ENCODE measurements at regions not wholly inside any gene's neighbourhood (a gene's known extent, or its start where the extent isn't known, plus 50 kb on each side); places are given as distances from the start of the nearest gene placed in this dataset.

DNA sequence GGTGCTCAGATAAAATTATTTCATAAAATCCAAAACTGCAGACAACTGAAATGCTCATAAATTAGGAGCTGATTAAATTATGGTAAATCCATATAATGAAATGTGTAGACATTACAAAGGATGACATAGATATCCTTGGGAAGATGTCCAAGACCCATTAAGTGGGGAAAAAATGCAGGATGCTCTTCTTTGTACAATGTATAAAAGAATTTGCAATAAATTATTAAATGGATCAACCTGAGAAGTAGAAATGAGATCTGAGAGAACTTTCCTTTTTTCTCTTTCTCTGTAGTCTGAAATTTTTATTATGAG, 336.4 kb upstream of the E2F7 start:
- ChIA-PET CTCF (ENCODE audit: low intra/inter-chr PET ratio) (no interaction called here), POLR2A (no interaction called here)
- no peaks in the 10 kb centered on the region for H3K79me2 ChIP-seq (ENCODE audit: control insufficient read depth, insufficient read depth, low read length)
- H3K9ac ChIP-seq (ENCODE audit: insufficient read depth in 1 of 2, low read depth in 2 of 2, low read length in 2 of 2), result no peak overlapping the region
- no peaks in the 10 kb centered on the region for H3K9me1 ChIP-seq (ENCODE audit: control insufficient read depth, insufficient read depth, low read length)
- no peak for TF ChIP-seq TOE1 (IDR thresholded peaks at IDR 0.05; ENCODE audit: borderline replicate concordance)
- TF ChIP-seq TOE1 (CRISPR knock-in tag; IDR thresholded peaks at IDR 0.05; ENCODE audit: borderline replicate concordance, low read depth), result no peak
- no peak overlapping the region for H3K4me3 ChIP-seq
- DNase-seq (ENCODE audit: extremely low read depth in 1 of 4, low spot score in 3 of 4) (no peak), ATAC-seq (no peak), FAIRE-seq (no peak)
- in situ Hi-C loops (cut with MboI), result no loop called here
- no peaks in the 10 kb centered on the region for H3K36me3 ChIP-seq (ENCODE audit: control insufficient read depth, insufficient read depth, low read length)
- no peaks in the 10 kb centered on the region for H3K27me3 ChIP-seq (ENCODE audit: control insufficient read depth in 2 of 2, insufficient read depth in 2 of 2, low read length in 2 of 2)
- H4K20me1 ChIP-seq (replicated peaks; ENCODE audit: control insufficient read depth, insufficient read depth, low read length), result no peaks in the 10 kb centered on the region
- intact Hi-C loops (cut with micrococcal nuclease), result no loop called here
- H3K9me3 ChIP-seq (replicated peaks; ENCODE audit: control insufficient read depth, insufficient read depth, low read depth, low read length), result no peaks in the 10 kb centered on the region
- no peak overlapping the region for H2AFZ ChIP-seq (ENCODE audit: low read depth, low read length)
- H3K4me2 ChIP-seq (ENCODE audit: insufficient read depth, low read length), result no peak overlapping the region
- no peaks in the 10 kb centered on the region for H3K4me1 ChIP-seq (replicated peaks in 1 of 2; ENCODE audit: control insufficient read depth in 2 of 2, insufficient read depth in 2 of 2, low read length in 2 of 2)
- BruUV-seq (replicated peaks), result no TSS peak
- no peak overlapping the region for H3K27ac ChIP-seq (ENCODE audit: extremely low read depth, low read depth, low read length)

DNA sequence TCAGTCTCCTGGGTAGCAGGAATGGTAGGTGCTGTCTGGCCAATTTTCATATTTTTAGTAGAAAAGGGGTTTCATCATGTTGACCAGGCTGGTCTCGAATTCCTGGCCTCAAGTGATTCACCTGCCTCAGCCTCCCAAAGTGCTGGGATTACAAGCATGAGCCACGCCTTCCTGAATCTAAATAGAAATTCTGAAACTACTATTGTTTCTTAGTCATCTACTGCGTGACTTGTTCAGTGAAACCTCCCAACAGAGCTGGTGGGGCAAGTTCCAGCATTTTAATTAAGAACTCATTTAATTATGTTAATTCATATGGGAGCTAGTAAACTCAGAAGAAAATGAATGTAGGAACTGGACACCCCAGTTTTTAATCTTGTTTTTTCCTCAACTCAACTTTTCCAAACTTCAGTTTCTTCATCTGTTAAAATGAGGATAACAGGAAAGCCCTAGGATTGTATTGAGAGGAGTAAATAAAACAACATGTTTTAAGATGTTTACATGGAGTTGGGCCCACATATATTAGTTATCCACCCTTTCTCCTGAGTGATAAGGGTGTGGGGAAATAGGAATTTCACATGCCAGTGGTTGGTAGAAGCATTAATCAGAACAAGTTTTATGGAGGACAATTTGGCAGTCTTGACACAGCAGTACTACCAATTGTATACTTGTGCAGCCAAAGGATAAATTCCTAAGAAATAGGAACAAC, 335.8 kb upstream of the E2F7 start:
- Histone ChIP-seq H3K27me3 (ENCODE audit: control insufficient read depth in 2 of 2, insufficient read depth in 2 of 2, low read length in 2 of 2) (no peaks in the 10 kb centered on the region), H3K27ac (ENCODE audit: extremely low read depth, low read depth, low read length) (no peak overlapping the region), H3K36me3 (ENCODE audit: control insufficient read depth, insufficient read depth, low read length) (no peaks in the 10 kb centered on the region), H3K9ac (ENCODE audit: insufficient read depth in 1 of 2, low read depth in 2 of 2, low read length in 2 of 2) (no peak overlapping the region), H4K20me1 (replicated peaks; ENCODE audit: control insufficient read depth, insufficient read depth, low read length) (no peaks in the 10 kb centered on the region), H3K9me3 (replicated peaks; ENCODE audit: control insufficient read depth, insufficient read depth, low read depth, low read length) (no peaks in the 10 kb centered on the region), H3K4me3 (no peak overlapping the region), H2AFZ (ENCODE audit: low read depth, low read length) (no peak overlapping the region), H3K4me1 (replicated peaks in 1 of 2; ENCODE audit: control insufficient read depth in 2 of 2, insufficient read depth in 2 of 2, low read length in 2 of 2) (no peaks in the 10 kb centered on the region), H3K79me2 (ENCODE audit: control insufficient read depth, insufficient read depth, low read length) (no peaks in the 10 kb centered on the region), H3K9me1 (ENCODE audit: control insufficient read depth, insufficient read depth, low read length) (no peaks in the 10 kb centered on the region), H3K4me2 (ENCODE audit: insufficient read depth, low read length) (no peak overlapping the region)
- intact Hi-C loops (cut with micrococcal nuclease), result no loop called here
- DNase-seq (ENCODE audit: extremely low read depth in 1 of 4, low spot score in 3 of 4) (no peak), FAIRE-seq (no peak), ATAC-seq (no peak)
- WGBS (ENCODE audit: insufficient coverage, low coverage, missing lambda C conversion rate), result 0% methylated on average over 3 of the region's 3 CpGs
- ChIA-PET POLR2A (no interaction called here), CTCF (ENCODE audit: low intra/inter-chr PET ratio) (no interaction called here)
- BruUV-seq (replicated peaks), result no TSS peak
- in situ Hi-C loops (cut with MboI), result no loop called here
- TF ChIP-seq, protein P1, sequence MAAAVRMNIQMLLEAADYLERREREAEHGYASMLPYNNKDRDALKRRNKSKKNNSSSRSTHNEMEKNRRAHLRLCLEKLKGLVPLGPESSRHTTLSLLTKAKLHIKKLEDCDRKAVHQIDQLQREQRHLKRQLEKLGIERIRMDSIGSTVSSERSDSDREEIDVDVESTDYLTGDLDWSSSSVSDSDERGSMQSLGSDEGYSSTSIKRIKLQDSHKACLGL (CRISPR knock-in tag; IDR thresholded peaks at IDR 0.05; ENCODE audit: borderline replicate concordance, poor library complexity, severe bottlenecking), result no peak
- TF ChIP-seq TCF3 (CRISPR knock-in tag; IDR thresholded peaks at IDR 0.05), result no peak
- no peak for TF ChIP-seq EP400 (IDR thresholded peaks at IDR 0.05)
- TF ChIP-seq, protein P2, sequence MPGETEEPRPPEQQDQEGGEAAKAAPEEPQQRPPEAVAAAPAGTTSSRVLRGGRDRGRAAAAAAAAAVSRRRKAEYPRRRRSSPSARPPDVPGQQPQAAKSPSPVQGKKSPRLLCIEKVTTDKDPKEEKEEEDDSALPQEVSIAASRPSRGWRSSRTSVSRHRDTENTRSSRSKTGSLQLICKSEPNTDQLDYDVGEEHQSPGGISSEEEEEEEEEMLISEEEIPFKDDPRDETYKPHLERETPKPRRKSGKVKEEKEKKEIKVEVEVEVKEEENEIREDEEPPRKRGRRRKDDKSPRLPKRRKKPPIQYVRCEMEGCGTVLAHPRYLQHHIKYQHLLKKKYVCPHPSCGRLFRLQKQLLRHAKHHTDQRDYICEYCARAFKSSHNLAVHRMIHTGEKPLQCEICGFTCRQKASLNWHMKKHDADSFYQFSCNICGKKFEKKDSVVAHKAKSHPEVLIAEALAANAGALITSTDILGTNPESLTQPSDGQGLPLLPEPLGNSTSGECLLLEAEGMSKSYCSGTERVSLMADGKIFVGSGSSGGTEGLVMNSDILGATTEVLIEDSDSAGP (CRISPR knock-in tag; IDR thresholded peaks at IDR 0.05), result no peak
- no peak for TF ChIP-seq ZNF354B (CRISPR knock-in tag; IDR thresholded peaks at IDR 0.05)
- no peak for TF ChIP-seq HIVEP1 (CRISPR knock-in tag; IDR thresholded peaks at IDR 0.05)
- no peak for TF ChIP-seq JUNB (CRISPR knock-in tag; conservative IDR thresholded peaks at IDR 0.05)
- TF ChIP-seq PHB2 (IDR thresholded peaks at IDR 0.05; ENCODE audit: low read depth), result no peak
- no peak for TF ChIP-seq SRSF1 (IDR thresholded peaks at IDR 0.05; ENCODE audit: low read depth, low read length)
- TF ChIP-seq ZNF764 (CRISPR knock-in tag; IDR thresholded peaks at IDR 0.05; ENCODE audit: low read depth), result no peak
- TF ChIP-seq, protein P3, sequence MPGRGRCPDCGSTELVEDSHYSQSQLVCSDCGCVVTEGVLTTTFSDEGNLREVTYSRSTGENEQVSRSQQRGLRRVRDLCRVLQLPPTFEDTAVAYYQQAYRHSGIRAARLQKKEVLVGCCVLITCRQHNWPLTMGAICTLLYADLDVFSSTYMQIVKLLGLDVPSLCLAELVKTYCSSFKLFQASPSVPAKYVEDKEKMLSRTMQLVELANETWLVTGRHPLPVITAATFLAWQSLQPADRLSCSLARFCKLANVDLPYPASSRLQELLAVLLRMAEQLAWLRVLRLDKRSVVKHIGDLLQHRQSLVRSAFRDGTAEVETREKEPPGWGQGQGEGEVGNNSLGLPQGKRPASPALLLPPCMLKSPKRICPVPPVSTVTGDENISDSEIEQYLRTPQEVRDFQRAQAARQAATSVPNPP (IDR thresholded peaks at IDR 0.05; ENCODE audit: borderline replicate concordance, insufficient read depth, insufficient read length), result no peak
- TF ChIP-seq SMAD2 (IDR thresholded peaks at IDR 0.05; ENCODE audit: low read depth, low read length), result no peak
- no peak for TF ChIP-seq MCM7 (IDR thresholded peaks at IDR 0.05)
